ENCODE measurements at regions not wholly inside any gene's neighbourhood (a gene's known extent, or its start where the extent isn't known, plus 50 kb on each side); places are given as distances from the start of the nearest gene placed in this dataset.

GRCh38 chr2:139518321-139518720 is 738.1 kb upstream of the NXPH2 start:
- Histone ChIP-seq H4K20me1 (ENCODE audit: insufficient read depth) (no peaks in the 10 kb centered on the region), H3K9ac (no peak overlapping the region), H3K27me3 (ENCODE audit: insufficient read depth) (no peaks in the 10 kb centered on the region), H3K36me3 (replicated peaks in 1 of 2; ENCODE audit: control insufficient read depth in 1 of 2, insufficient read depth in 2 of 2, low read length in 1 of 2) (no peaks in the 10 kb centered on the region), H3K27ac (ENCODE audit: low read depth in 2 of 2, low read length in 1 of 2) (no peak overlapping the region), H3K4me1 (ENCODE audit: control insufficient read depth in 1 of 2, insufficient read depth in 2 of 2, low read depth in 1 of 2, low read length in 1 of 2) (no peaks in the 10 kb centered on the region), H3K4me3 (ENCODE audit: low read depth in 2 of 2, low read length in 1 of 2) (no peak overlapping the region), H3K4me2 (no peak overlapping the region), H2AFZ (ENCODE audit: low read depth) (no peak overlapping the region), H3K9me2 (no peaks in the 10 kb centered on the region), H3K9me3 (no peaks in the 10 kb centered on the region), H3K79me2 (ENCODE audit: insufficient read depth) (no peaks in the 10 kb centered on the region), H3F3A (replicated peaks; ENCODE audit: insufficient read depth) (no peaks in the 10 kb centered on the region)
- ChIA-PET POLR2A (no interaction called here), CTCF (no interaction called here)
- DNase-seq = no peak
- no peak for TF ChIP-seq CHD2 (IDR thresholded peaks at IDR 0.05; ENCODE audit: low read length, partially characterized antibody)
- TF ChIP-seq MEF2A (IDR thresholded peaks at IDR 0.05; ENCODE audit: borderline replicate concordance, low read depth) = no peak
- TF ChIP-seq RXRA (IDR thresholded peaks at IDR 0.05; ENCODE audit: borderline replicate concordance, low read depth) = no peak
- no peak for TF ChIP-seq GATA2 (CRISPR knock-in tag; IDR thresholded peaks at IDR 0.05)
- no peak for TF ChIP-seq MXI1 (IDR thresholded peaks at IDR 0.05; ENCODE audit: low read depth, low read length)
- 45% methylated on average over 5 of the region's 5 CpGs for WGBS (ENCODE audit: low lambda C conversion rate)

GRCh38 chr2:139514951-139515350 is 734.8 kb upstream of the NXPH2 start:
- TF ChIP-seq MAX (IDR thresholded peaks at IDR 0.05; ENCODE audit: low read depth) (no peak), CHD2 (IDR thresholded peaks at IDR 0.05; ENCODE audit: low read length, partially characterized antibody) (no peak), ZBTB33 (IDR thresholded peaks at IDR 0.05; ENCODE audit: borderline replicate concordance, low read depth) (no peak), ELF1 (IDR thresholded peaks at IDR 0.05) (no peak), REST (IDR thresholded peaks at IDR 0.05; ENCODE audit: low read depth, low read length) (no peak), USF2 (IDR thresholded peaks at IDR 0.05; ENCODE audit: borderline replicate concordance, low read depth, low read length) (no peak), EP300 (IDR thresholded peaks at IDR 0.05; ENCODE audit: borderline replicate concordance in 1 of 2, low read depth in 1 of 2, low read length in 1 of 2) (no peak), FOXJ3 (CRISPR knock-in tag; IDR thresholded peaks at IDR 0.05) (no peak), PBX3 (IDR thresholded peaks at IDR 0.05) (no peak), POLR2AphosphoS5 (IDR thresholded peaks at IDR 0.05; ENCODE audit: low read depth, low read length) (no peak), RXRA (IDR thresholded peaks at IDR 0.05; ENCODE audit: borderline replicate concordance, low read depth) (no peak), GATA2 (CRISPR knock-in tag; IDR thresholded peaks at IDR 0.05) (no peak), EZH2phosphoT487 (IDR thresholded peaks at IDR 0.05; ENCODE audit: borderline replicate concordance, low read depth) (no peak), NFIC (IDR thresholded peaks at IDR 0.05; ENCODE audit: borderline replicate concordance) (no peak)
- ChIA-PET CTCF (no interaction called here), POLR2A (no interaction called here)
- H3K27me3 ChIP-seq (ENCODE audit: insufficient read depth) = no peaks in the 10 kb centered on the region
- H3K4me1 ChIP-seq (ENCODE audit: control insufficient read depth in 1 of 2, insufficient read depth in 2 of 2, low read depth in 1 of 2, low read length in 1 of 2) = no peaks in the 10 kb centered on the region
- no peaks in the 10 kb centered on the region for H3K36me3 ChIP-seq (replicated peaks in 1 of 2; ENCODE audit: control insufficient read depth in 1 of 2, insufficient read depth in 2 of 2, low read length in 1 of 2)
- no peaks in the 10 kb centered on the region for H3F3A ChIP-seq (replicated peaks; ENCODE audit: insufficient read depth)
- no peak overlapping the region for H3K27ac ChIP-seq (ENCODE audit: low read depth in 2 of 2, low read length in 1 of 2)
- no peak overlapping the region for H3K4me3 ChIP-seq (ENCODE audit: low read depth in 2 of 2, low read length in 1 of 2)
- no peak for DNase-seq
- no peaks in the 10 kb centered on the region for H4K20me1 ChIP-seq (ENCODE audit: insufficient read depth)
- H2AFZ ChIP-seq (ENCODE audit: low read depth) = no peak overlapping the region
- WGBS (ENCODE audit: low lambda C conversion rate) = 45% methylated on average over 5 of the region's 5 CpGs
- H3K9me3 ChIP-seq = no peaks in the 10 kb centered on the region
- no peak overlapping the region for H3K9ac ChIP-seq
- H3K4me2 ChIP-seq = no peak overlapping the region
- H3K9me2 ChIP-seq = no peaks in the 10 kb centered on the region
- no peaks in the 10 kb centered on the region for H3K79me2 ChIP-seq (ENCODE audit: insufficient read depth)

Measured in SK-N-SH (cell line).